H1 (cell line): ENCODE measurements at regions not wholly inside any gene's neighbourhood (a gene's known extent, or its start where the extent isn't known, plus 50 kb on each side); places are given as distances from the start of the nearest gene placed in this dataset.

Source experiments
- EZH2 ChIP-seq: fragments of 200-600 bp; sonication (generic); IDR thresholded peaks from 2 replicates; pipeline ENCODE4 v1.7.1; 2012; ENCODE audit warnings: low read depth, mild to moderate bottlenecking, moderate library complexity, low read length, inconsistent platforms; ENCODE audit not compliant: severe bottlenecking
- SP4 ChIP-seq: IDR thresholded peaks from 2 replicates; pipeline ENCODE4 v1.6.1; 2012; ENCODE audit warnings: low read length, inconsistent platforms
- TBP ChIP-seq: IDR thresholded peaks from 2 replicates; pipeline ENCODE4 v1.6.1; 2011; ENCODE audit warnings: low read depth, low read length, improper control_type of control experiment
- TEAD4 ChIP-seq: IDR thresholded peaks from 2 replicates; pipeline ENCODE4 v1.6.1; 2012; ENCODE audit warnings: low read depth, low read length, inconsistent platforms, mixed read lengths

GRCh38 chr5:125525356-125525755 is 778.9 kb upstream of the ZNF608 start (continued):
- TF ChIP-seq TBP, result no peak
- no peak for TF ChIP-seq EZH2
- no peak for TF ChIP-seq SP4
- no peak for TF ChIP-seq TEAD4
